SK-N-SH (cell line): ENCODE measurements at regions not wholly inside any gene's neighbourhood (a gene's known extent, or its start where the extent isn't known, plus 50 kb on each side); places are given as distances from the start of the nearest gene placed in this dataset.

Source experiments
- CTCF ChIP-seq: fragments of 200-600 bp; sonication (generic); IDR thresholded peaks from 2 replicates; pipeline ENCODE4 v1.6.1; 2017; ENCODE audit warnings: antibody characterized with exemption, mild to moderate bottlenecking, moderate library complexity
- FOXM1 ChIP-seq: IDR thresholded peaks from 2 replicates; pipeline ENCODE4 v1.4.0; 2012; ENCODE audit warnings: low read depth, mild to moderate bottlenecking
- JUND ChIP-seq: IDR thresholded peaks from 2 replicates; pipeline ENCODE4 v1.4.0; 2012
- POLR2AphosphoS5 ChIP-seq: IDR thresholded peaks from 2 replicates; pipeline ENCODE4 v1.6.1; 2012; ENCODE audit warnings: low read depth, low read length
- RFX5 ChIP-seq: IDR thresholded peaks from 2 replicates; pipeline ENCODE4 v1.6.1; 2012; ENCODE audit warnings: mild to moderate bottlenecking, improper control_type of control experiment, low read length
- YY1 ChIP-seq: IDR thresholded peaks from 2 replicates; pipeline ENCODE4 v1.4.0; 2012; ENCODE audit warnings: low read depth, mild to moderate bottlenecking
- TF ChIP-seq, protein P1 (sequence below): IDR thresholded peaks from 2 replicates; pipeline ENCODE4 v1.4.0; 2012; ENCODE audit warnings: low read depth, borderline replicate concordance

DNA sequence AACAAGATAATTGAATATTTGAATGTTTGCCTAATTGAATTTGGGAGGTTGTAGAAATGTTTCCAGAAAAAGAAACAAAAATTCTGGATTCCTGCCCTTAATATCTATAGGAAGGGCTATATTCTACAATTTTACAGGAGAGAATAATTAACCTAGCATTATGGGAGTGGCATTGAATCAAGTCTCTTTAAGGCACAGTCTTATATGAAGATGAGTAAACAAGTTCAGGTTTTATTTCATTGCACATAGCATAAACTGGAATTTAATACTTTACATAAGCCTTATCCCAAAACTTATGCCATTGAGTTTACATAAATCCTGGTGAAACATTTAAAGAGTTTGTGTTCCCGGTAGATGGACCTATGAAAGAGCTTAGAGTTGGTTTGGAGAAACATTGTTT is 138.1 kb upstream of the ADAMTSL1 start:
- TF ChIP-seq CTCF, result no peak
- no peak for TF ChIP-seq RFX5
- TF ChIP-seq, protein P1, sequence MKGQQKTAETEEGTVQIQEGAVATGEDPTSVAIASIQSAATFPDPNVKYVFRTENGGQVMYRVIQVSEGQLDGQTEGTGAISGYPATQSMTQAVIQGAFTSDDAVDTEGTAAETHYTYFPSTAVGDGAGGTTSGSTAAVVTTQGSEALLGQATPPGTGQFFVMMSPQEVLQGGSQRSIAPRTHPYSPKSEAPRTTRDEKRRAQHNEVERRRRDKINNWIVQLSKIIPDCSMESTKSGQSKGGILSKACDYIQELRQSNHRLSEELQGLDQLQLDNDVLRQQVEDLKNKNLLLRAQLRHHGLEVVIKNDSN, result no peak
- no peak for TF ChIP-seq YY1
- no peak for TF ChIP-seq FOXM1
- TF ChIP-seq POLR2AphosphoS5, result no peak
- no peak for TF ChIP-seq JUND
